ENCODE measurements at regions not wholly inside any gene's neighbourhood (a gene's known extent, or its start where the extent isn't known, plus 50 kb on each side); places are given as distances from the start of the nearest gene placed in this dataset.

DNA sequence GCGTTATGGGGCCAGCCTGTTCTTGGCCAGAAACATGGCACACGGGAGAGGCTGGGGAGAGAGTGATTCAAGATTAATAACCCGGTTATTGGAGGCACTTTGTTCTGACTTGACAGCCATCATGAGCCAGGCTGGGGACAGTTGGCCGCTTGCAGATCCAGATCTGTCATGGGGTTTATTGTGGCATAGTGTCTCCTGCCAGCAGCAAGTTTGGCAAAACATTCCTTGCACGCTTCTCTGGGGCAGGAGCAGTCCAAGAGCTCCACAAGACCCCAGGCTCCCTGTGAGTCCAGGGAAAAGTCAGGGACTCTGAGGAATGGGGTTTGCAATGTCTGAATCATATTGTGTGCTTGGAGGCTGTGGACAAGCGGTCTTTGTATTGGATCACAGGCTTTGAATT is 270.4 kb downstream of the MIAT start:
- TF ChIP-seq, protein P1, sequence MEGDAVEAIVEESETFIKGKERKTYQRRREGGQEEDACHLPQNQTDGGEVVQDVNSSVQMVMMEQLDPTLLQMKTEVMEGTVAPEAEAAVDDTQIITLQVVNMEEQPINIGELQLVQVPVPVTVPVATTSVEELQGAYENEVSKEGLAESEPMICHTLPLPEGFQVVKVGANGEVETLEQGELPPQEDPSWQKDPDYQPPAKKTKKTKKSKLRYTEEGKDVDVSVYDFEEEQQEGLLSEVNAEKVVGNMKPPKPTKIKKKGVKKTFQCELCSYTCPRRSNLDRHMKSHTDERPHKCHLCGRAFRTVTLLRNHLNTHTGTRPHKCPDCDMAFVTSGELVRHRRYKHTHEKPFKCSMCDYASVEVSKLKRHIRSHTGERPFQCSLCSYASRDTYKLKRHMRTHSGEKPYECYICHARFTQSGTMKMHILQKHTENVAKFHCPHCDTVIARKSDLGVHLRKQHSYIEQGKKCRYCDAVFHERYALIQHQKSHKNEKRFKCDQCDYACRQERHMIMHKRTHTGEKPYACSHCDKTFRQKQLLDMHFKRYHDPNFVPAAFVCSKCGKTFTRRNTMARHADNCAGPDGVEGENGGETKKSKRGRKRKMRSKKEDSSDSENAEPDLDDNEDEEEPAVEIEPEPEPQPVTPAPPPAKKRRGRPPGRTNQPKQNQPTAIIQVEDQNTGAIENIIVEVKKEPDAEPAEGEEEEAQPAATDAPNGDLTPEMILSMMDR (conservative IDR thresholded peaks at IDR 0.05; ENCODE audit: low read depth, low read length): no peak
- H3K4me3 ChIP-seq (ENCODE audit: low read length): no peak overlapping the region
- DNase-seq (ENCODE audit: low read depth): no peak

DNA sequence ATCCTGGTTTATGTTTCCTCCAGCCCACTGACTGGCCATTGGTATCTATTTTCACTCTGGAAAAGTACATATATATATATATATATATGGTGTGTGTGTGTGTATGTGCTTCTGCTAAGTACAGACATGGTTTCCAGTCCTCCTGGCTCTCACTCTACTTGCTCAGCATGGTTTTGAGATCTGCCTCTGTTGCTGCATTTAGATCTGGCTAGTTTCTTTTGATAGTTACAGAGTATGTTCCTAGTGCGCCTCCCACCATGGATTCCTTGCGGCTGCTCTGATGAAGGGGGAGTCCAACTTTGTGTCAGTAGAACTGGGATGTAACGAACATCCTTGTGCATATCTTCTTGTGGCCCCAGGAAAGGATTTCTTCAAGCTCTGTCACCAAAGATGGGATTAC is 274.1 kb downstream of the MIAT start:
- DNase-seq (ENCODE audit: low read depth): no peak
- no peak overlapping the region for H3K4me3 ChIP-seq (ENCODE audit: low read length)
- TF ChIP-seq, protein P1 (conservative IDR thresholded peaks at IDR 0.05; ENCODE audit: low read depth, low read length): no peak

DNA sequence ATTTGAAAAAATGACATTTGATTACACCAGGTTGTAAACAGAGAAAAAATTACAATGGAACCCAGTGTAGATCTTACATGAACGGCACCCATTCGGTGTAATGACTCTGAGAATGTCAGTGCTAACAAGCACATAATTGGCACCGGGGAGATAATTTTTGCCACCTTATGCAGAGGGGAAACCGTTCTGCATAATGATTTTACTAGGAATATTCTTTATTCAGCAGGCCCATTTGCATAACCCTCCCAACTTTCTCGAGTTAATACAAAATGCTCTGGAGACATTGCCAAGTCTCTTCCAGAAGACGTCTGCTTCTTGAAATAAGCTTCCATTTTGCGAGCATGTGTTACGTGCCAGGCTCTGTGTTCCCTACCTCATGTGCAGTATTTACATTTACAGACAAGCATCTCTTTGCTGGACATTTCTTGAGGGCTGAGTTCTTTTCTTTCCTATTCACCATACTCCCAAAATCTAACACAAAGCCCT is 275.8 kb downstream of the MIAT start:
- H3K4me3 ChIP-seq (ENCODE audit: low read length): no peak overlapping the region
- DNase-seq (ENCODE audit: low read depth): no peak
- TF ChIP-seq, protein P1 (conservative IDR thresholded peaks at IDR 0.05; ENCODE audit: low read depth, low read length): no peak

DNA sequence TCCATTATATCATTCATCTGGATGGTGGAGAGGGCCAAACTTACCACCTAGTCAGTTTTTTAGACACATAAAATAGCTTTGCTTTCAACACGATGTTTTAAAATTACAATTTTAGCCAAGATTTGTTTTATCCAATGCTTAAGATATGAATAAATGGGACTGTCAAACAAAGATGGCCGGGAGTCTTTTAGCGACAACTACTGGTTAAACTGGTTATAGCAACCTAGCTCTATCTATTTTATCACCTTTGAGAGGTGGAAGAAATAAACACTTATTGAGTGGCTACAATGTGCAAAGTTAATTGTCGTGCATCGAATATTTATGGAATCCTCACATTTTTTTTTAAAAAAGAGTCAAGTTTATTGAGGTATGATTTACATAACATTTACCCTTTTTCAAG is 279.8 kb downstream of the MIAT start:
- DNase-seq (ENCODE audit: low read depth): no peak
- no peak overlapping the region for H3K4me3 ChIP-seq (ENCODE audit: low read length)
- TF ChIP-seq, protein P1 (conservative IDR thresholded peaks at IDR 0.05; ENCODE audit: low read depth, low read length): peak; percentile 7

DNA sequence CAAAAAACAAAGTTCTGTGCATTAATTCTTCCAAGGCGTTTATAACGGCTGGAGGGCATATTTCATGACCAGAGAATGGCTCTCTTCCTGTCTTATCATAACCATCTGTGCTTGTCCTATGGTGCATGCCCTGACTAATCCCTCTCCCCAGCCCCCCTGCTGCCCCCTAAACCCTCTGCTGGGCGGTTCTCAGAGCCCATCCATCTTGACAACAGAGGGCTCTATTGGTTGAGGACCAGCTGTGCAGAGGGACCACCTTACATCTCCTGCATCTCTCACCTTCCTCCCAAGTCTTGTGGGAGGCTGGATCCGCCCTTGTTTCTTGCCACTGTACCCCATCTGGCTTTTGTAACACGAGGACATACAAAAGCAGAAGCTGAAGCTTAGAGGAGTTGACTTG is 282.1 kb downstream of the MIAT start:
- DNase-seq (ENCODE audit: low read depth): no peak
- TF ChIP-seq, protein P1 (conservative IDR thresholded peaks at IDR 0.05; ENCODE audit: low read depth, low read length): no peak
- no peak overlapping the region for H3K4me3 ChIP-seq (ENCODE audit: low read length)

DNA sequence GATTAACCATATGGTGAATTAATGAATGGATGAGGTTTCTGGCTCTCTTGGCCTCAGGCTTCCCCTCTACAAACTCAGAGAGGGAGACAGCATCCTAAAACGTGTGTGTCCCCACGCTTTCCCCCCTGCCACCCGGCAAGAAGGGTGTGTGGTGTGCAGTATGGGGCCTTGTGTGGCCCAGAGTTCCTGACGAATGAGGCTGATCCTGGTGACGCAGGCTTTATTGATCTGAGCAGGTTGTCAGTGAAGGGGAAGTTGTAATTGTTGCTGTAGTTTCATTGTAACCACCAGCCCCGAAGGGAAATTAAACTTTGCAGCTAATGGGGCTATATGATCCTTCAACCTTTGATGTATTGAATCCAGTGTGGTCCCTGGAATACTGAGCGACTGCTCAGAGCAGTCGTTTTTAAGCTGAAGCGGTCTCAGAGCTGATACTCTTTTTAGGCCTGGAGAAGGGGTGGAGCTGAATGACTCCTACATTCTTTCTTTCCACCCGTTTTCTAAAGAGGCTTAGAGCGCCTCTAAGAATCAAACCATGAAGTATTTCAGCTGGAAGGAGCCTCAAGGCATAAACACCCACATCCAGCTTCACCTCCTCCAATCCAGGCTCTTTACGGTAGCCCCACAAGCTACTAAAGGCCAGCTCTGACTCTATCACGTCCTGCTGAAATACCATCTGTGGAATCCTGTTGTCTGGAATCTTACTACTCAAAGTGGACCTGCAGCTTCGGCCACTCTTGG is 284.7 kb downstream of the MIAT start:
- no peak overlapping the region for H3K4me3 ChIP-seq (ENCODE audit: low read length)
- peak; percentile 14 for DNase-seq (ENCODE audit: low read depth)
- TF ChIP-seq, protein P1 (conservative IDR thresholded peaks at IDR 0.05; ENCODE audit: low read depth, low read length): no peak

DNA sequence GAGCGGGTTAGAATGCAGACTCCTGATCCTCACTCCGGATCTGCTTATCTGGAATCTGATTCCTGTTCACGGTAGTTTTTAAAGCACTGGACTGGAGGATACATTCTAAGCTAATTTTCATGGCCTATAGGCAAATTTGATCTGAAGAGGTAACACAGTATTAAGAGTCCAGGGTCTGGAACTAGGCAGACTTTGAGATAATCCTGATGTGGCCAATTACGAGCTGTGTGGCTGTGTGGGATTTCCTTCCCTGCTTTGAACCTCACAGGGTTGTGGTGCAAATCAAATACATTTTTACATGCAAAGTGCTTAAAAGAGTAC is 285.2 kb downstream of the MIAT start:
- peak; percentile 6 for DNase-seq (ENCODE audit: low read depth)
- TF ChIP-seq, protein P1 (conservative IDR thresholded peaks at IDR 0.05; ENCODE audit: low read depth, low read length): no peak
- H3K4me3 ChIP-seq (ENCODE audit: low read length): no peak overlapping the region
